Spleen (tissue), 7 donors: ENCODE measurements at regions not wholly inside any gene's neighbourhood (a gene's known extent, or its start where the extent isn't known, plus 50 kb on each side); places are given as distances from the start of the nearest gene placed in this dataset.

Experiments used
- CTCF ChIP-seq, 11 experiments: fragments of 200-600 bp in 7 of 11; fragments of 450-650 bp in 4 of 11; sonication (generic) in 4 of 11; IDR thresholded peaks in 8 of 11; conservative IDR thresholded peaks in 3 of 11; 1 replicate in 7 of 11; 2 replicates in 4 of 11; pipeline versions ENCODE4 v1.4.0 to v1.8.0; 2016 to 2021; ENCODE audit warnings: antibody characterized with exemption in 11 of 11, inconsistent platforms in 4 of 11, mild to moderate bottlenecking in 1 of 11
- POLR2A ChIP-seq, 3 donors: fragments of 450-650 bp; IDR thresholded peaks; one replicate each; pipeline ENCODE4 v1.5.1; 2017; ENCODE audit warnings: antibody characterized with exemption in 3 of 3, mild to moderate bottlenecking in 1 of 3
- donor health status: DM: no; HTN: no; CAD: no; lungs with moderate emphysema.
- donor health status: DM: no; HTN: no; CAD: no.
- donor health status: DM: no; HTN: no; CAD: no.

- TF ChIP-seq CTCF (IDR thresholded peaks at IDR 0.05 in 8 of 11, conservative IDR thresholded peaks at IDR 0.05 in 3 of 11) (no peak), POLR2A (IDR thresholded peaks at IDR 0.05) (no peak)
Measured at GRCh38 chr6:113653275-113653674, 203.9 kb upstream of the MARCKS start.
